ENCODE measurements at regions not wholly inside any gene's neighbourhood (a gene's known extent, or its start where the extent isn't known, plus 50 kb on each side); places are given as distances from the start of the nearest gene placed in this dataset.

DNA sequence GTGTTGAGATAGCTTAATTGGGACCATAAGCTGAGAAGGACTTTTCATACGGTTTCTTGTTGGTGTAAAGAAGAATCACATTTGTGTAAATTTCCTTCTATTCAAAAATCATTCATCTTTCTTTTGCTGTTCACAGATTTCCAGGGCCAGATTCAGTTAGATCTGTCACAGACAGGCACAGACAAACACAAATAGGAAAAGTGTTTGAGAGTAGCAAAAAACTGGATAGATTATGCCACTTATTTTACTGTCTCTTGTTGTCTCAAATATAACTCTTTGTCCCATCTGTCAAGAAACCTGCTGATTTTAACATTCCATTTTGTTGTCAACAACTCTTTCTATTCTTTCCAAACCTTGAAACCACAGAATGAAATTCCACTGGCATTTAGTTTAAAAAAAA lies 142.8 kb downstream of the ID4 start:
- no peak overlapping the region for H3K4me3 Mint-ChIP-seq
- H3K4me3 ChIP-seq (replicated peaks in 1 of 3; ENCODE audit: low read depth in 2 of 3, low read length in 3 of 3), result no peak overlapping the region
- no peaks in the 10 kb centered on the region for H3K36me3 ChIP-seq (replicated peaks in 1 of 2; ENCODE audit: control insufficient read depth in 1 of 2, insufficient read depth in 2 of 2, low read length in 2 of 2)
- no peak overlapping the region for H3K9ac ChIP-seq (ENCODE audit: insufficient read depth, low read length, poor library complexity, severe bottlenecking)
- TF ChIP-seq, protein P1, sequence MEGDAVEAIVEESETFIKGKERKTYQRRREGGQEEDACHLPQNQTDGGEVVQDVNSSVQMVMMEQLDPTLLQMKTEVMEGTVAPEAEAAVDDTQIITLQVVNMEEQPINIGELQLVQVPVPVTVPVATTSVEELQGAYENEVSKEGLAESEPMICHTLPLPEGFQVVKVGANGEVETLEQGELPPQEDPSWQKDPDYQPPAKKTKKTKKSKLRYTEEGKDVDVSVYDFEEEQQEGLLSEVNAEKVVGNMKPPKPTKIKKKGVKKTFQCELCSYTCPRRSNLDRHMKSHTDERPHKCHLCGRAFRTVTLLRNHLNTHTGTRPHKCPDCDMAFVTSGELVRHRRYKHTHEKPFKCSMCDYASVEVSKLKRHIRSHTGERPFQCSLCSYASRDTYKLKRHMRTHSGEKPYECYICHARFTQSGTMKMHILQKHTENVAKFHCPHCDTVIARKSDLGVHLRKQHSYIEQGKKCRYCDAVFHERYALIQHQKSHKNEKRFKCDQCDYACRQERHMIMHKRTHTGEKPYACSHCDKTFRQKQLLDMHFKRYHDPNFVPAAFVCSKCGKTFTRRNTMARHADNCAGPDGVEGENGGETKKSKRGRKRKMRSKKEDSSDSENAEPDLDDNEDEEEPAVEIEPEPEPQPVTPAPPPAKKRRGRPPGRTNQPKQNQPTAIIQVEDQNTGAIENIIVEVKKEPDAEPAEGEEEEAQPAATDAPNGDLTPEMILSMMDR (IDR thresholded peaks at IDR 0.05), result no peak
- H3K27ac Mint-ChIP-seq, result no peak overlapping the region
- no peak overlapping the region for H2AFZ ChIP-seq (ENCODE audit: insufficient read depth, low read depth, low read length, poor library complexity, severe bottlenecking)
- H3K27ac ChIP-seq (ENCODE audit: low read depth in 1 of 2, low read length in 2 of 2), result no peak overlapping the region
- no peaks in the 10 kb centered on the region for H3K36me3 Mint-ChIP-seq
- H3K4me1 Mint-ChIP-seq, result no peaks in the 10 kb centered on the region
- H3K27me3 ChIP-seq (ENCODE audit: control insufficient read depth in 2 of 2, insufficient read depth in 2 of 2, low read length in 2 of 2), result no peaks in the 10 kb centered on the region
- H3K9me3 Mint-ChIP-seq, result peaks cover 0 to 3% (median 2%) of the 10 kb centered on the region in 7 donors
- intact Hi-C loops (cut with micrococcal nuclease), result no loop called here
- DNase-seq, result no peak
- H3K79me2 ChIP-seq (ENCODE audit: insufficient read depth, low read length), result no peaks in the 10 kb centered on the region
- no peak overlapping the region for H3K4me2 ChIP-seq (replicated peaks; ENCODE audit: extremely low read depth, low read length, poor library complexity, severe bottlenecking)
- peaks cover 0 to 2% of the 10 kb centered on the region in 2 donors for H3K9me3 ChIP-seq (replicated peaks in 1 of 2; ENCODE audit: control insufficient read depth in 1 of 2, insufficient read depth in 1 of 2, low read length in 2 of 2)
- peaks cover 0 to 3% (median 1%) of the 10 kb centered on the region in 3 donors for H3K27me3 Mint-ChIP-seq (ENCODE audit: low read depth in 3 of 3)
- WGBS (ENCODE audit: insufficient coverage), result no CpG with 5 or more reads among the region's 1 CpG
- no peaks in the 10 kb centered on the region for H3K4me1 ChIP-seq (ENCODE audit: control insufficient read depth in 1 of 2, insufficient read depth in 2 of 2, low read length in 2 of 2)
- H4K20me1 ChIP-seq (ENCODE audit: insufficient read depth, low read length), result no peaks in the 10 kb centered on the region

DNA sequence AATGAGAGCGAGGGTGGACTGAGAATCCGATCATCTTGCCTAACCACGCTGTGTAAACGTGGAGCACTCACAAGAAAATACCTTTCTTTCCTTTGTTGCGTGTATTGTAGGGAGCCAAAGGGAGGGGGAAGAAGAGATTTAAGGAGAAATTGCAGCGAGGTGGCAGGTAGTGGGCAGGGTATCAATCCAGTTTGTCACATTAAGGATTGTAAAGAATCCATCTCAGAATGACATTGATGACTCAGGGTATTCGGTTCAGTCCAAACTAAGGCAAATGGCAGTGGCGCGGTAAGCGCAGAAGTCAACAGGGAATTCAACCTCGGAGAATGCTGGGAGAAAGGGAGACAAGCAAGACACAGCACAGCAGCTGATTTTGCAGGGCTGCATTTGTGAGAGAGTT lies 146.2 kb downstream of the ID4 start:
- Histone ChIP-seq H3K4me3 (replicated peaks in 1 of 3; ENCODE audit: low read depth in 2 of 3, low read length in 3 of 3) (no peak overlapping the region), H3K4me2 (replicated peaks; ENCODE audit: extremely low read depth, low read length, poor library complexity, severe bottlenecking) (no peak overlapping the region), H3K9me3 (replicated peaks in 1 of 2; ENCODE audit: control insufficient read depth in 1 of 2, insufficient read depth in 1 of 2, low read length in 2 of 2) (peaks cover 0 to 2% of the 10 kb centered on the region in 2 donors), H3K4me1 (ENCODE audit: control insufficient read depth in 1 of 2, insufficient read depth in 2 of 2, low read length in 2 of 2) (no peaks in the 10 kb centered on the region), H3K36me3 (replicated peaks in 1 of 2; ENCODE audit: control insufficient read depth in 1 of 2, insufficient read depth in 2 of 2, low read length in 2 of 2) (no peaks in the 10 kb centered on the region), H3K27me3 (ENCODE audit: control insufficient read depth in 2 of 2, insufficient read depth in 2 of 2, low read length in 2 of 2) (no peaks in the 10 kb centered on the region), H2AFZ (ENCODE audit: insufficient read depth, low read depth, low read length, poor library complexity, severe bottlenecking) (no peak overlapping the region), H4K20me1 (ENCODE audit: insufficient read depth, low read length) (no peaks in the 10 kb centered on the region), H3K27ac (ENCODE audit: low read depth in 1 of 2, low read length in 2 of 2) (no peak overlapping the region), H3K9ac (ENCODE audit: insufficient read depth, low read length, poor library complexity, severe bottlenecking) (no peak overlapping the region), H3K79me2 (ENCODE audit: insufficient read depth, low read length) (no peaks in the 10 kb centered on the region)
- 86% methylated on average over 4 of the region's 11 CpGs for WGBS (ENCODE audit: insufficient coverage)
- DNase-seq, result no peak
- Mint-ChIP-seq H3K27me3 (ENCODE audit: low read depth in 3 of 3) (peaks cover 0 to 2% (median 1%) of the 10 kb centered on the region in 3 donors), H3K27ac (peak overlapping the region in 1 of 7 donors; percentile 78), H3K9me3 (peaks cover 0 to 3% (median 2%) of the 10 kb centered on the region in 7 donors), H3K4me3 (no peak overlapping the region), H3K36me3 (no peaks in the 10 kb centered on the region), H3K4me1 (no peaks in the 10 kb centered on the region)
- intact Hi-C loops (cut with micrococcal nuclease), result no loop called here
- TF ChIP-seq, protein P1 (IDR thresholded peaks at IDR 0.05), result no peak

Data from CD14-positive monocyte (primary cell).